ENCODE measurements at regions not wholly inside any gene's neighbourhood (a gene's known extent, or its start where the extent isn't known, plus 50 kb on each side); places are given as distances from the start of the nearest gene placed in this dataset.

GRCh38 chr16:72664056-72664508, 383.8 kb downstream of the ZFHX3 start:
- no peak for TF ChIP-seq POLR2A (IDR thresholded peaks at IDR 0.05)
- no peak for TF ChIP-seq CTCF (IDR thresholded peaks at IDR 0.05)
- TF ChIP-seq POLR2AphosphoS5 (IDR thresholded peaks at IDR 0.05; ENCODE audit: insufficient read depth in 1 of 2, low read depth in 1 of 2): no peak

All from vagina (tissue), 2 donors.